ENCODE measurements at regions not wholly inside any gene's neighbourhood (a gene's known extent, or its start where the extent isn't known, plus 50 kb on each side); places are given as distances from the start of the nearest gene placed in this dataset.

DNA sequence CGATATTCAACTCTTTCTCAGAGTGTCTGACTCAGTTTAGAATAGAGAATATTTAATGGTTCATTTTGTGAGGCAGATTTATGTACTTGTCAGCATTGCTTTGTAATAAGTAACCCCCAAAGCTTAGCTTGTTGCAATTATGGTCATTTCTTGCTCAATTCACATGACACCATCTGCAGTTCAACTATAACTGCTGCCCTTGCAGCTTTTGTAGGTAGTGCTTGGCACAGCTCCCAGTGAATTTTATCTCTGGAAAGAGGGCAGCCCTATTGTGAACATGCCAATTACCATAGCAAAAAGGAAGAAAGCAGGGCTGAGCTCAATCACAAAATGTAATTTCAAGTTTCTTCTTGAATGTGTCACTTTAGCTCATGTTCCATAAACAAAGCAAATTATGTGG is 1587.7 kb upstream of the ACO1 start:
- TF ChIP-seq, protein P1, sequence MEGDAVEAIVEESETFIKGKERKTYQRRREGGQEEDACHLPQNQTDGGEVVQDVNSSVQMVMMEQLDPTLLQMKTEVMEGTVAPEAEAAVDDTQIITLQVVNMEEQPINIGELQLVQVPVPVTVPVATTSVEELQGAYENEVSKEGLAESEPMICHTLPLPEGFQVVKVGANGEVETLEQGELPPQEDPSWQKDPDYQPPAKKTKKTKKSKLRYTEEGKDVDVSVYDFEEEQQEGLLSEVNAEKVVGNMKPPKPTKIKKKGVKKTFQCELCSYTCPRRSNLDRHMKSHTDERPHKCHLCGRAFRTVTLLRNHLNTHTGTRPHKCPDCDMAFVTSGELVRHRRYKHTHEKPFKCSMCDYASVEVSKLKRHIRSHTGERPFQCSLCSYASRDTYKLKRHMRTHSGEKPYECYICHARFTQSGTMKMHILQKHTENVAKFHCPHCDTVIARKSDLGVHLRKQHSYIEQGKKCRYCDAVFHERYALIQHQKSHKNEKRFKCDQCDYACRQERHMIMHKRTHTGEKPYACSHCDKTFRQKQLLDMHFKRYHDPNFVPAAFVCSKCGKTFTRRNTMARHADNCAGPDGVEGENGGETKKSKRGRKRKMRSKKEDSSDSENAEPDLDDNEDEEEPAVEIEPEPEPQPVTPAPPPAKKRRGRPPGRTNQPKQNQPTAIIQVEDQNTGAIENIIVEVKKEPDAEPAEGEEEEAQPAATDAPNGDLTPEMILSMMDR (conservative IDR thresholded peaks at IDR 0.05; ENCODE audit: low read depth), result no peak
- POLR2A ChIA-PET (ENCODE audit: low non-redundant PET), result no interaction called here
- CTCF ChIA-PET, result no interaction called here
- no peak overlapping the region for H3K27ac ChIP-seq
- no peak for DNase-seq (ENCODE audit: low spot score)

DNA sequence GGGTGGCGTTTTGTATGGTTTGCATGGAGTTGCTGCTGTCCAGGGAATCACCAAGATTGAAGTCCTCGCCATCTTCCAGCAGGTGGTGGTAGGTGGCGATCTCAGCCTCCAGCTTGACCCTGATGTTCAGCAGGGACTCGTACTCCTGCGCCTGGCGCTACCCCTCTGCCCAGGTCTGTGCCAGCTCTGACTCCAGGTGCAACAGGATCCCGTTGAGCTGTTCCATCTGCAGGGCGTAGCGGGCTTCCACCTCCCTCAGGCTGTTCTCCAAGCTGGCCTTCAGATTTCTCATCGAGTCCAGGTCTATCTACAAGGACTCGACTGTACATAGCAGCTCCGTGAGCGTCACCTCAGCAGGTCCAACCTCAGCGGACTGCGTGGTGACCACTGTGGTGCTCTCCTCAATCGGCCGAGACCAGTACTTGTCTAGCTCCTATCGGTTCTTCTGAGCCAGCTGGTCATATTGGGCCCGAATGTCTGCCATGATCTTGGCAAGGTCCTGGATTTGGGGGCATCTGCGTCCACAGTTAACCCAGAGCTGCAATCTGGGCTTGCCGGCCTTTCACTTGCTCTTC is 1584.8 kb upstream of the ACO1 start:
- no peak overlapping the region for H3K27ac ChIP-seq
- POLR2A ChIA-PET (ENCODE audit: low non-redundant PET), result no interaction called here
- TF ChIP-seq, protein P1 (conservative IDR thresholded peaks at IDR 0.05; ENCODE audit: low read depth), result no peak
- CTCF ChIA-PET, result no interaction called here
- DNase-seq (ENCODE audit: low spot score), result no peak

GRCh38 chr9:30800421-30800820 is 1584.0 kb upstream of the ACO1 start:
- DNase-seq (ENCODE audit: low spot score), result no peak
- TF ChIP-seq, protein P1 (conservative IDR thresholded peaks at IDR 0.05; ENCODE audit: low read depth), result no peak
- POLR2A ChIA-PET (ENCODE audit: low non-redundant PET), result no interaction called here
- no peak overlapping the region for H3K27ac ChIP-seq
- CTCF ChIA-PET, result no interaction called here

GRCh38 chr9:30812821-30813220 is 1571.6 kb upstream of the ACO1 start:
- POLR2A ChIA-PET (ENCODE audit: low non-redundant PET), result no interaction called here
- no peak overlapping the region for H3K27ac ChIP-seq
- TF ChIP-seq, protein P1 (conservative IDR thresholded peaks at IDR 0.05; ENCODE audit: low read depth), result no peak
- DNase-seq (ENCODE audit: low spot score), result no peak
- CTCF ChIA-PET, result interaction anchor here (0.6 kb wide), 1 partner anchor 74 kb away, joined by 3 read pairs; no protein-coding TSS in a partner anchor

DNA sequence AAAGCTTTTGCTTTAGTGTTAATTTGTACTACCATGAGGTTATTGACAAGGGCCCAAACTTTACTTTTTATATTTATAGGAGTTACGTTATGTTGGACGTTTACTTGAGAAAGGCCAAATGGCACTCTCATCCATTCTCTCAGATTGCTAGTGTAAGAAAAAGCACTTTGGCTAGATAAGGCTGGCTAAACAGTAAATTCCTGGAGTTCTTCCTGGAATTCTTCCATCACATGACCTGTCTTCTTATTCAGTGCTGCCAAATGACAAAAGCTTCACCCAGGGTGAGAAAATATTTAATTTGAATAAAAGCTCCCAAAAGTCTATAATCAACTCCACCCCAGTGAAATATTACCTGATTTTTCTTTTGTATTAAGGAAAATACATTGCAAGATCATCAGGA is 1568.9 kb upstream of the ACO1 start:
- H3K27ac ChIP-seq, result no peak overlapping the region
- TF ChIP-seq, protein P1 (conservative IDR thresholded peaks at IDR 0.05; ENCODE audit: low read depth), result no peak
- CTCF ChIA-PET, result no interaction called here
- POLR2A ChIA-PET (ENCODE audit: low non-redundant PET), result no interaction called here
- no peak for DNase-seq (ENCODE audit: low spot score)

- DNase-seq (ENCODE audit: low spot score), result no peak
- POLR2A ChIA-PET (ENCODE audit: low non-redundant PET), result no interaction called here
- TF ChIP-seq, protein P1 (conservative IDR thresholded peaks at IDR 0.05; ENCODE audit: low read depth), result no peak
- CTCF ChIA-PET, result interaction anchor here (0.7 kb wide), 1 partner anchor 53 kb away, joined by 3 read pairs; no protein-coding TSS in a partner anchor
- H3K27ac ChIP-seq, result no peak overlapping the region
Measured at GRCh38 chr9:30845136-30845535, 1539.3 kb upstream of the ACO1 start.

Measured in RWPE1 (cell line).